Sigmoid colon (tissue), 6 donors: ENCODE measurements at regions not wholly inside any gene's neighbourhood (a gene's known extent, or its start where the extent isn't known, plus 50 kb on each side); places are given as distances from the start of the nearest gene placed in this dataset.

Experiments used
- DNase-seq: peaks from one replicate; pipeline ENCODE4 v3.0.0-alpha.2; 2019
- H3K27ac ChIP-seq, 4 donors: fragments of 200-600 bp; sonication (generic); one replicate each; pipeline ENCODE4 v1.5.1; 2016 to 2019; ENCODE audit warnings: mild to moderate bottlenecking in 1 of 4
- H3K27me3 ChIP-seq, 3 donors: fragments of 200-600 bp; sonication (generic); one replicate each; pipeline ENCODE4 v1.5.1; 2019; ENCODE audit warnings: mild to moderate bottlenecking in 1 of 3
- H3K36me3 ChIP-seq, 4 donors: fragments of 200-600 bp; sonication (generic); one replicate each; pipeline ENCODE4 v1.5.1; 2016 to 2019
- H3K4me1 ChIP-seq, 4 donors: fragments of 200-600 bp; sonication (generic); one replicate each; pipeline ENCODE4 v1.5.1; 2017 to 2019
- H3K4me3 ChIP-seq, 4 donors: fragments of 200-600 bp; sonication (generic); one replicate each; pipeline ENCODE4 v1.5.1; 2017 to 2019; ENCODE audit warnings: mild to moderate bottlenecking in 2 of 4, moderate library complexity in 1 of 4
- H3K9me3 ChIP-seq, 4 donors: fragments of 200-600 bp in 3 of 4; sonication (generic) in 3 of 4; one replicate each; pipeline versions ENCODE4 v1.5.1 to v1.6.1; 2013 to 2019
- EP300 ChIP-seq, 4 donors: sonication (generic); formaldehyde crosslinking; IDR thresholded peaks; one replicate each; pipeline ENCODE4 v1.6.1; 2017; ENCODE audit warnings: antibody characterized with exemption in 4 of 4
- POLR2A ChIP-seq, 2 donors: fragments of 450-650 bp; IDR thresholded peaks; one replicate each; pipeline ENCODE4 v1.6.1; 2016; ENCODE audit warnings: antibody characterized with exemption in 2 of 2, mild to moderate bottlenecking in 2 of 2, moderate library complexity in 2 of 2
- POLR2AphosphoS5 ChIP-seq, 4 donors: sonication (generic); formaldehyde crosslinking; IDR thresholded peaks; one replicate each; pipeline ENCODE4 v1.6.1; 2017; ENCODE audit warnings: antibody characterized with exemption in 4 of 4
- WGBS, 2 donors: extraction: QIAGEN DNeasy Blood & Tissue Kit; methylation state at CpG; one replicate each; pipeline ENCODE4 v1.1.7; 2013; 5-methylcytosine and 5-hydroxymethylcytosine counted together
- intact Hi-C: fragments of 100-400 bp; cut with DNase I; formaldehyde crosslinking; loops from one replicate; pipeline ENCODE4 v1.15.1; 2023
- TF ChIP-seq, protein P1 (sequence below), 4 experiments: fragments of 450-650 bp in 3 of 4; fragments of 200-600 bp in 1 of 4; IDR thresholded peaks; one replicate each; pipeline ENCODE4 v1.5.1; 2016 to 2019; ENCODE audit warnings: antibody characterized with exemption in 4 of 4, mild to moderate bottlenecking in 3 of 4, moderate library complexity in 2 of 4
- donor health status: healthy with polysubstance abuse.
- donor health status: healthy.

- no peak for DNase-seq
- intact Hi-C loops = no loop called here
- Histone ChIP-seq H3K27me3 (no peaks in the 10 kb centered on the region), H3K4me3 (no peak overlapping the region), H3K4me1 (peaks cover 0 to 17% (median 3%) of the 10 kb centered on the region in 4 donors), H3K36me3 (peaks cover 0 to 6% (median 0%) of the 10 kb centered on the region in 4 donors), H3K27ac (no peak overlapping the region), H3K9me3 (no peaks in the 10 kb centered on the region)
- 86 to 91% methylated on average over 11 of the region's 11 CpGs for WGBS, 2 donors
- TF ChIP-seq, protein P1, sequence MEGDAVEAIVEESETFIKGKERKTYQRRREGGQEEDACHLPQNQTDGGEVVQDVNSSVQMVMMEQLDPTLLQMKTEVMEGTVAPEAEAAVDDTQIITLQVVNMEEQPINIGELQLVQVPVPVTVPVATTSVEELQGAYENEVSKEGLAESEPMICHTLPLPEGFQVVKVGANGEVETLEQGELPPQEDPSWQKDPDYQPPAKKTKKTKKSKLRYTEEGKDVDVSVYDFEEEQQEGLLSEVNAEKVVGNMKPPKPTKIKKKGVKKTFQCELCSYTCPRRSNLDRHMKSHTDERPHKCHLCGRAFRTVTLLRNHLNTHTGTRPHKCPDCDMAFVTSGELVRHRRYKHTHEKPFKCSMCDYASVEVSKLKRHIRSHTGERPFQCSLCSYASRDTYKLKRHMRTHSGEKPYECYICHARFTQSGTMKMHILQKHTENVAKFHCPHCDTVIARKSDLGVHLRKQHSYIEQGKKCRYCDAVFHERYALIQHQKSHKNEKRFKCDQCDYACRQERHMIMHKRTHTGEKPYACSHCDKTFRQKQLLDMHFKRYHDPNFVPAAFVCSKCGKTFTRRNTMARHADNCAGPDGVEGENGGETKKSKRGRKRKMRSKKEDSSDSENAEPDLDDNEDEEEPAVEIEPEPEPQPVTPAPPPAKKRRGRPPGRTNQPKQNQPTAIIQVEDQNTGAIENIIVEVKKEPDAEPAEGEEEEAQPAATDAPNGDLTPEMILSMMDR (IDR thresholded peaks at IDR 0.05) = no peak
- TF ChIP-seq POLR2AphosphoS5 (IDR thresholded peaks at IDR 0.05) (no peak), POLR2A (IDR thresholded peaks at IDR 0.05) (no peak), EP300 (IDR thresholded peaks at IDR 0.05) (no peak)
Observed at GRCh38 chr14:95413289-95414215, 93.8 kb upstream of the CLMN start.

GRCh38 chr14:95410838-95411237, 91.1 kb upstream of the CLMN start:
- no peak for DNase-seq
- H3K9me3 ChIP-seq = no peaks in the 10 kb centered on the region
- intact Hi-C loops = no loop called here
- H3K27ac ChIP-seq = no peak overlapping the region
- TF ChIP-seq POLR2A (IDR thresholded peaks at IDR 0.05) = no peak
- TF ChIP-seq, protein P1 (IDR thresholded peaks at IDR 0.05) = no peak
- no peak for TF ChIP-seq EP300 (IDR thresholded peaks at IDR 0.05)
- TF ChIP-seq POLR2AphosphoS5 (IDR thresholded peaks at IDR 0.05) = no peak
- no peak overlapping the region for H3K4me3 ChIP-seq
- H3K27me3 ChIP-seq = no peaks in the 10 kb centered on the region
- H3K36me3 ChIP-seq = no peaks in the 10 kb centered on the region
- peaks cover 0 to 23% (median 3%) of the 10 kb centered on the region in 4 donors for H3K4me1 ChIP-seq
- WGBS, 2 donors = 67 to 77% methylated on average over 2 of the region's 2 CpGs

GRCh38 chr14:95409477-95410272, 90.0 kb upstream of the CLMN start:
- H3K4me1 ChIP-seq = peaks cover 0 to 23% (median 3%) of the 10 kb centered on the region in 4 donors
- peak overlapping the region; percentile 38 to 62 (median 60) for H3K27ac ChIP-seq
- no peaks in the 10 kb centered on the region for H3K9me3 ChIP-seq
- 52 to 74% methylated on average over 12 of the region's 12 CpGs for WGBS, 2 donors
- TF ChIP-seq POLR2AphosphoS5 (IDR thresholded peaks at IDR 0.05) (no peak), POLR2A (IDR thresholded peaks at IDR 0.05) (no peak), EP300 (IDR thresholded peaks at IDR 0.05) (no peak)
- TF ChIP-seq, protein P1 (IDR thresholded peaks at IDR 0.05) = no peak
- H3K36me3 ChIP-seq = no peaks in the 10 kb centered on the region
- H3K4me3 ChIP-seq = no peak overlapping the region
- no peak for DNase-seq
- intact Hi-C loops = no loop called here
- H3K27me3 ChIP-seq = no peaks in the 10 kb centered on the region

- Histone ChIP-seq H3K4me1 (peaks cover 0 to 23% (median 3%) of the 10 kb centered on the region in 4 donors), H3K4me3 (no peak overlapping the region), H3K36me3 (no peaks in the 10 kb centered on the region), H3K27ac (peak overlapping the region; percentile 38 to 62 (median 60)), H3K9me3 (no peaks in the 10 kb centered on the region), H3K27me3 (no peaks in the 10 kb centered on the region)
- DNase-seq = no peak
- 79 to 81% methylated on average over 17 of the region's 17 CpGs for WGBS, 2 donors
- intact Hi-C loops = no loop called here
- TF ChIP-seq, protein P1 (IDR thresholded peaks at IDR 0.05) = no peak
- TF ChIP-seq EP300 (IDR thresholded peaks at IDR 0.05) = no peak
- no peak for TF ChIP-seq POLR2AphosphoS5 (IDR thresholded peaks at IDR 0.05)
- no peak for TF ChIP-seq POLR2A (IDR thresholded peaks at IDR 0.05)
Observed at GRCh38 chr14:95408731-95409476, 89.2 kb upstream of the CLMN start.
